ENCODE measurements at regions not wholly inside any gene's neighbourhood (a gene's known extent, or its start where the extent isn't known, plus 50 kb on each side); places are given as distances from the start of the nearest gene placed in this dataset.

GRCh38 chr1:162921311-162921710, 60.3 kb upstream of the CCDC190 start:
- no peak for DNase-seq

GRCh38 chr1:162919034-162919433, 58.1 kb upstream of the CCDC190 start:
- no peak for DNase-seq
- TF ChIP-seq POLR2A (IDR thresholded peaks at IDR 0.05) (no peak), CTCF (IDR thresholded peaks at IDR 0.05) (no peak)
- 89 to 93% methylated on average over 6 of the region's 6 CpGs for WGBS, 2 donors
- no peaks in the 10 kb centered on the region for H3K4me1 ChIP-seq
- H3K27ac ChIP-seq, result no peak overlapping the region
- no peaks in the 10 kb centered on the region for H3K9me3 ChIP-seq
- no peaks in the 10 kb centered on the region for H3K27me3 ChIP-seq
- intact Hi-C loops (cut with DNase I; ENCODE audit: low total_unique reads), result no loop called here
- no peak overlapping the region for H3K4me3 ChIP-seq
- no peaks in the 10 kb centered on the region for H3K36me3 ChIP-seq (ENCODE audit: low read depth, missing control alignments)

More at GRCh38 chr1:162921311-162921710, 60.3 kb upstream of the CCDC190 start:
- Histone ChIP-seq H3K27ac (no peak overlapping the region), H3K4me3 (no peak overlapping the region), H3K4me1 (no peaks in the 10 kb centered on the region), H3K9me3 (no peaks in the 10 kb centered on the region), H3K36me3 (ENCODE audit: low read depth, missing control alignments) (no peaks in the 10 kb centered on the region), H3K27me3 (no peaks in the 10 kb centered on the region)
- 87 to 91% methylated on average over 3 of the region's 3 CpGs for WGBS, 2 donors
- intact Hi-C loops (cut with DNase I; ENCODE audit: low total_unique reads), result no loop called here
- TF ChIP-seq POLR2A (IDR thresholded peaks at IDR 0.05) (no peak), CTCF (IDR thresholded peaks at IDR 0.05) (no peak)

- 51 to 52% methylated on average over 8 of the region's 8 CpGs for WGBS, 2 donors
These were observed 57.3 kb upstream of the CCDC190 start for GRCh38 chr1:162918151-162918754.

GRCh38 chr1:162916821-162917613, 56.0 kb upstream of the CCDC190 start:
- H3K36me3 ChIP-seq (ENCODE audit: low read depth, missing control alignments), result no peaks in the 10 kb centered on the region
- H3K9me3 ChIP-seq, result no peaks in the 10 kb centered on the region
- no peak overlapping the region for H3K27ac ChIP-seq
- TF ChIP-seq POLR2A (IDR thresholded peaks at IDR 0.05), result no peak
- no peak for TF ChIP-seq CTCF (IDR thresholded peaks at IDR 0.05)
- 92 to 98% methylated on average over 4 to 6 of the region's 6 CpGs for WGBS, 2 donors
- no peak overlapping the region for H3K4me3 ChIP-seq
- no peaks in the 10 kb centered on the region for H3K27me3 ChIP-seq
- intact Hi-C loops (cut with DNase I; ENCODE audit: low total_unique reads), result no loop called here
- DNase-seq, result no peak
- no peaks in the 10 kb centered on the region for H3K4me1 ChIP-seq

More at GRCh38 chr1:162918151-162918754, 57.3 kb upstream of the CCDC190 start:
- Histone ChIP-seq H3K9me3 (no peaks in the 10 kb centered on the region), H3K4me3 (no peak overlapping the region), H3K4me1 (no peaks in the 10 kb centered on the region), H3K27ac (no peak overlapping the region), H3K27me3 (no peaks in the 10 kb centered on the region), H3K36me3 (ENCODE audit: low read depth, missing control alignments) (no peaks in the 10 kb centered on the region)
- no peak for TF ChIP-seq CTCF (IDR thresholded peaks at IDR 0.05)
- no peak for TF ChIP-seq POLR2A (IDR thresholded peaks at IDR 0.05)
- intact Hi-C loops (cut with DNase I; ENCODE audit: low total_unique reads), result no loop called here
- no peak for DNase-seq

Data from testis (tissue), 2 donors.